ENCODE measurements at regions not wholly inside any gene's neighbourhood (a gene's known extent, or its start where the extent isn't known, plus 50 kb on each side); places are given as distances from the start of the nearest gene placed in this dataset.

- TF ChIP-seq CTCF (IDR thresholded peaks at IDR 0.05; ENCODE audit: low read length) = no peak
- TF ChIP-seq EZH2 (optimal IDR thresholded peaks at IDR 0.05; ENCODE audit: low read depth, low read length) = no peak
These were observed 516.4 kb upstream of the GRIA3 start for GRCh38 chrX:122667667-122668066.
